GM21447 (cell line): ENCODE measurements at regions not wholly inside any gene's neighbourhood (a gene's known extent, or its start where the extent isn't known, plus 50 kb on each side); places are given as distances from the start of the nearest gene placed in this dataset.
"Not testable (repeated sequence)": the region's sequence is repeated elsewhere in the genome, so short reads cannot be mapped to it uniquely, and the experiment has no call there.

Experiments
- ATAC-seq: cut with Tn5 transposase; IDR thresholded peaks from one replicate; pipeline ENCODE4 v1.9.1; 2021; ENCODE audit not compliant: unreplicated experiment

GRCh38 chr4:100034023-100034664, 84.1 kb upstream of the H2AZ1 start:
- no peak for ATAC-seq

GRCh38 chr4:100026066-100026465, 76.0 kb upstream of the H2AZ1 start:
- no peak for ATAC-seq

GRCh38 chr4:100023800-100024199, 73.7 kb upstream of the H2AZ1 start:
- ATAC-seq = no peak

GRCh38 chr4:100022792-100023222, 72.7 kb upstream of the H2AZ1 start:
- no peak for ATAC-seq

- no peak for ATAC-seq
Observed at GRCh38 chr4:100019821-100020220, 69.7 kb upstream of the H2AZ1 start.

- peak; percentile 93 for ATAC-seq
Observed at GRCh38 chr4:100017637-100018310, 67.7 kb upstream of the H2AZ1 start.

GRCh38 chr4:100016191-100016590, 66.1 kb upstream of the H2AZ1 start:
- ATAC-seq = no peak

GRCh38 chr4:100014616-100015015, 64.5 kb upstream of the H2AZ1 start:
- no peak for ATAC-seq

GRCh38 chr4:100009490-100009889, 59.4 kb upstream of the H2AZ1 start:
- no peak for ATAC-seq

GRCh38 chr4:100008048-100008447, 58.0 kb upstream of the H2AZ1 start:
- no peak for ATAC-seq

- ATAC-seq = not testable (repeated sequence)
Observed at GRCh38 chr4:100006161-100006560, 56.1 kb upstream of the H2AZ1 start.
